Smooth muscle cell (in vitro differentiated cells): ENCODE measurements at regions not wholly inside any gene's neighbourhood (a gene's known extent, or its start where the extent isn't known, plus 50 kb on each side); places are given as distances from the start of the nearest gene placed in this dataset.

ENCODE experiments used
- DNase-seq: peaks from one replicate; lab custom pipeline; 2025; ENCODE audit not compliant: unreplicated experiment; lab: John Stamatoyannopoulos, UW
- H2AFZ ChIP-seq: fragments of 200-600 bp; sonication (generic); 2 replicates; pipeline ENCODE4 v1.6.0; 2016; ENCODE audit warnings: antibody characterized with exemption, low read depth, mild to moderate bottlenecking
- H3F3A ChIP-seq: fragments of 200-600 bp; sonication (generic); 2 replicates; pipeline ENCODE4 v1.6.0; 2017; ENCODE audit warnings: antibody characterized with exemption, low read depth
- H3K27ac ChIP-seq: fragments of 200-600 bp; sonication (generic); 2 replicates; pipeline ENCODE4 v1.5.1; 2016; ENCODE audit warnings: low read depth, mild to moderate bottlenecking
- H3K27me3 ChIP-seq: fragments of 200-600 bp; sonication (generic); 2 replicates; pipeline ENCODE4 v1.6.1; 2016; ENCODE audit warnings: low read depth, mild to moderate bottlenecking
- H3K36me3 ChIP-seq: fragments of 200-600 bp; sonication (generic); 2 replicates; pipeline ENCODE4 v1.5.1; 2016; ENCODE audit warnings: low read depth
- H3K4me1 ChIP-seq: fragments of 200-600 bp; sonication (generic); 2 replicates; pipeline ENCODE4 v1.5.1; 2016; ENCODE audit warnings: low read depth
- H3K4me2 ChIP-seq: fragments of 200-600 bp; sonication (generic); 2 replicates; pipeline ENCODE4 v1.6.0; 2016; ENCODE audit warnings: mild to moderate bottlenecking
- H3K4me3 ChIP-seq: fragments of 200-600 bp; sonication (generic); 2 replicates; pipeline ENCODE4 v1.5.1; 2016; ENCODE audit warnings: mild to moderate bottlenecking
- H3K79me2 ChIP-seq: fragments of 200-600 bp; sonication (generic); 2 replicates; pipeline ENCODE4 v1.6.0; 2016; ENCODE audit warnings: low read depth, mild to moderate bottlenecking
- H3K9ac ChIP-seq: fragments of 200-600 bp; sonication (generic); 2 replicates; pipeline ENCODE4 v1.6.0; 2016; ENCODE audit warnings: low read depth
- H3K9me3 ChIP-seq: fragments of 200-600 bp; sonication (generic); replicated peaks from 2 replicates; pipeline ENCODE4 v1.5.1; 2016; ENCODE audit warnings: low read depth
- H4K20me1 ChIP-seq: fragments of 200-600 bp; sonication (generic); 2 replicates; pipeline ENCODE4 v1.6.0; 2016; ENCODE audit warnings: low read depth
- WGBS: methylation state at CpG from one replicate; pipeline ENCODE4 v1.1.7; 2016; ENCODE audit warnings: low lambda C conversion rate; 5-methylcytosine and 5-hydroxymethylcytosine counted together
- TF ChIP-seq, protein P1 (sequence below): fragments of 200-600 bp; sonication (generic); IDR thresholded peaks from 2 replicates; pipeline ENCODE4 v1.5.1; 2017; ENCODE audit warnings: borderline replicate concordance, mild to moderate bottlenecking, antibody characterized with exemption; ENCODE audit not compliant: insufficient read depth, poor library complexity, severe bottlenecking

DNA sequence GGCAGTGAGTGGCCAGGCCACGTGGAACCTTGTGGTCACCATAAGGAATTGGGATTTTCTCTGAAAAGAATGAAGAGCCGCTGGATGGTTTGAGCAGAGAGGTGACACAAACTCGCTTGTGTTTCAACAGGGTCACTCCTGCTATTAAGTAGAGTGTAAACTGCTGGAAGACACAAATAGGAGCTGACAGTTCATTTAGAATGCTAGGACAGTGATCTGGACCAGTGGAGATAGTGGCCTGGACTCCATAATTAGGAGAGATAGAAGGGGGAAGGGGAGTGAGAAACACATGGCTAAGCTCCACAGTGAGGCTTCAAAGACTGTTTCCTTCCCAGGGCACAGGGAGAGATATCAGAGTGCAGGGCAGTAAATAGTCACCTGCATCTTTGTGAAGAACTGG is 381.1 kb upstream of the ST6GAL2 start:
- H3K9me3 ChIP-seq, result no peaks in the 10 kb centered on the region
- H3K9ac ChIP-seq, result no peak overlapping the region
- no peak overlapping the region for H2AFZ ChIP-seq
- H3K27ac ChIP-seq, result no peak overlapping the region
- no peaks in the 10 kb centered on the region for H3K79me2 ChIP-seq
- no peak overlapping the region for H3K4me2 ChIP-seq
- no peak for DNase-seq
- no peaks in the 10 kb centered on the region for H3K36me3 ChIP-seq
- no peaks in the 10 kb centered on the region for H3K27me3 ChIP-seq
- TF ChIP-seq, protein P1, sequence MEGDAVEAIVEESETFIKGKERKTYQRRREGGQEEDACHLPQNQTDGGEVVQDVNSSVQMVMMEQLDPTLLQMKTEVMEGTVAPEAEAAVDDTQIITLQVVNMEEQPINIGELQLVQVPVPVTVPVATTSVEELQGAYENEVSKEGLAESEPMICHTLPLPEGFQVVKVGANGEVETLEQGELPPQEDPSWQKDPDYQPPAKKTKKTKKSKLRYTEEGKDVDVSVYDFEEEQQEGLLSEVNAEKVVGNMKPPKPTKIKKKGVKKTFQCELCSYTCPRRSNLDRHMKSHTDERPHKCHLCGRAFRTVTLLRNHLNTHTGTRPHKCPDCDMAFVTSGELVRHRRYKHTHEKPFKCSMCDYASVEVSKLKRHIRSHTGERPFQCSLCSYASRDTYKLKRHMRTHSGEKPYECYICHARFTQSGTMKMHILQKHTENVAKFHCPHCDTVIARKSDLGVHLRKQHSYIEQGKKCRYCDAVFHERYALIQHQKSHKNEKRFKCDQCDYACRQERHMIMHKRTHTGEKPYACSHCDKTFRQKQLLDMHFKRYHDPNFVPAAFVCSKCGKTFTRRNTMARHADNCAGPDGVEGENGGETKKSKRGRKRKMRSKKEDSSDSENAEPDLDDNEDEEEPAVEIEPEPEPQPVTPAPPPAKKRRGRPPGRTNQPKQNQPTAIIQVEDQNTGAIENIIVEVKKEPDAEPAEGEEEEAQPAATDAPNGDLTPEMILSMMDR, result no peak
- no peaks in the 10 kb centered on the region for H3F3A ChIP-seq
- H3K4me3 ChIP-seq, result no peak overlapping the region
- H3K4me1 ChIP-seq, result no peaks in the 10 kb centered on the region
- 83% methylated on average over 3 of the region's 3 CpGs for WGBS
- H4K20me1 ChIP-seq, result no peaks in the 10 kb centered on the region

DNA sequence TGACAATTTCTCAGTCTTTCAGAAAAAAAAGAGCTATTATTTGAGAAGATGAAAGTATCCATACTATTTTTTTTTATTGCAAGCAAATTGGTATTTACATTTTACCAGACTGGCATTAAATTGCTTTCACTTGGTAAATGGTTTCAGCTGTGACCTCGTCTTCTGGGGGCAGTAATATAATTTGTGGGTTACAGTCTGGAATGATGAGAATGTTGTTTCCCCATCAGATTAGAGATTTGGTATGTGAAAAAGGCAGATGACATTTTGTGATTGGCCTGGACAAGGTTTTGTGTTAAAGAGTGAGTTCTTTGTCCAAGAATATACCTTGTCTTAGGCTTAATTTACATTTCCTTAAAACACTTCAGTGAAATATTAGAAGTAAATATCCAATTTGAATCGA is 390.1 kb upstream of the ST6GAL2 start:
- H3K4me2 ChIP-seq, result no peak overlapping the region
- H3K4me3 ChIP-seq, result no peak overlapping the region
- no peak overlapping the region for H3K27ac ChIP-seq
- no peaks in the 10 kb centered on the region for H3K9me3 ChIP-seq
- no peak for DNase-seq
- no peaks in the 10 kb centered on the region for H4K20me1 ChIP-seq
- H3K27me3 ChIP-seq, result no peaks in the 10 kb centered on the region
- H3K36me3 ChIP-seq, result no peaks in the 10 kb centered on the region
- H3K9ac ChIP-seq, result no peak overlapping the region
- H2AFZ ChIP-seq, result no peak overlapping the region
- H3K4me1 ChIP-seq, result no peaks in the 10 kb centered on the region
- TF ChIP-seq, protein P1, result no peak
- 79% methylated on average over 2 of the region's 2 CpGs for WGBS
- no peaks in the 10 kb centered on the region for H3K79me2 ChIP-seq
- H3F3A ChIP-seq, result no peaks in the 10 kb centered on the region

DNA sequence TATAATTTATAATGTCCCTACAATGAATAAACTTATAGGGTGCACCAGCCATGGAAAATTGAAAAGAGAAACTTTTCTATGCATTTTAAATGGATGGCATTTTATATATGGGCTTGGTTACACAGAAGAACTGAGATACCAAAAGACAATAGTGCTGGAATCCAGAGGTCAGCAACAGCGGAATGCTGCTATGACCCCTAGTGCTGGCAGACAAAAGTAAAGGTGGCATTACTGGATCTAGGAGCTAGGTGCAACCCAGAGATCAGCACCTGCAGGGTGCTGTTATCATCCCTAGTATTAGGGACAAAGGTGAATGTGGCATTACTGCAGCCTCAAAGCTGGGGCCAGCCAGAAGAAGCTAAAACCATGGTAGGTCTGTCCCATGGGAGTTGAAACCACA is 392.7 kb upstream of the ST6GAL2 start:
- Histone ChIP-seq H3K9ac (no peak overlapping the region), H3K27me3 (no peaks in the 10 kb centered on the region), H4K20me1 (no peaks in the 10 kb centered on the region), H3K36me3 (no peaks in the 10 kb centered on the region), H3K79me2 (no peaks in the 10 kb centered on the region), H2AFZ (no peak overlapping the region), H3K9me3 (no peaks in the 10 kb centered on the region), H3F3A (no peaks in the 10 kb centered on the region), H3K27ac (no peak overlapping the region), H3K4me1 (no peaks in the 10 kb centered on the region), H3K4me3 (no peak overlapping the region), H3K4me2 (no peak overlapping the region)
- DNase-seq, result no peak
- 92% methylated on average over 1 of the region's 1 CpG for WGBS
- TF ChIP-seq, protein P1, result no peak

DNA sequence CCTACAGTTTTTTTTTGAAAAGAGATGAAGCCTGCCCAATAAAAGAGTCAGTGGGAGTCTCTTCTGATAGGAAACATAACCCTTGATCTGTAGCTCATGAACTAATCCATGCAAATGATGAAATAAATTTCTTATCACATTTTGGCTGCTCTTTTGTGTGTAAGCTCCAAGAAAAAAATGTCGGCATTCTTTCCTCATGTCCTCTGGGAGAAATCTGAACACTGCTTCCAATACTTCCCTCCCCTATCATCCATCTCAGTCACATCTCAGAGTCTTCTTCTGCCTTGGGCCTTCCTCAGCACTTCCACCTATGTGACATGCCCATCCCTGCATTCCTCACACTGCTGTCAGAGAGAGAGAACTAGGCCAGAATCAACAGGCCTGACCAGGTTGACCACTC is 395.7 kb upstream of the ST6GAL2 start:
- no peak overlapping the region for H3K9ac ChIP-seq
- no peaks in the 10 kb centered on the region for H3K4me1 ChIP-seq
- no peak overlapping the region for H2AFZ ChIP-seq
- no peaks in the 10 kb centered on the region for H3K79me2 ChIP-seq
- no peaks in the 10 kb centered on the region for H3K36me3 ChIP-seq
- no peaks in the 10 kb centered on the region for H4K20me1 ChIP-seq
- DNase-seq, result no peak
- H3K27ac ChIP-seq, result no peak overlapping the region
- H3F3A ChIP-seq, result no peaks in the 10 kb centered on the region
- H3K4me2 ChIP-seq, result no peak overlapping the region
- no peaks in the 10 kb centered on the region for H3K27me3 ChIP-seq
- TF ChIP-seq, protein P1, result no peak
- no peak overlapping the region for H3K4me3 ChIP-seq
- no peaks in the 10 kb centered on the region for H3K9me3 ChIP-seq
- 42% methylated on average over 1 of the region's 1 CpG for WGBS
